Peyer's patch (tissue), 4 donors: ENCODE measurements at regions not wholly inside any gene's neighbourhood (a gene's known extent, or its start where the extent isn't known, plus 50 kb on each side); places are given as distances from the start of the nearest gene placed in this dataset.
"Not testable (repeated sequence)": the region's sequence is repeated elsewhere in the genome, so short reads cannot be mapped to it uniquely, and the experiment has no call there.

Experiments used
- CTCF ChIP-seq, 6 experiments: fragments of 450-650 bp in 4 of 6; fragments of 200-600 bp in 2 of 6; sonication (generic) in 1 of 6; IDR thresholded peaks; one replicate each; pipeline ENCODE4 v1.5.1; 2017 to 2019; ENCODE audit warnings: antibody characterized with exemption in 6 of 6, mild to moderate bottlenecking in 3 of 6, moderate library complexity in 1 of 6
- POLR2A ChIP-seq, 2 donors: fragments of 450-650 bp; IDR thresholded peaks; one replicate each; pipeline ENCODE4 v1.5.1; 2017; ENCODE audit warnings: antibody characterized with exemption in 2 of 2, mild to moderate bottlenecking in 2 of 2, moderate library complexity in 2 of 2

GRCh38 chr21:5100604-5101174 lies 5420.7 kb upstream of the TPTE start:
- TF ChIP-seq CTCF, POLR2A (IDR thresholded peaks at IDR 0.05): not testable (repeated sequence)
